K562 (cell line): ENCODE measurements at regions not wholly inside any gene's neighbourhood (a gene's known extent, or its start where the extent isn't known, plus 50 kb on each side); places are given as distances from the start of the nearest gene placed in this dataset.

Experiments
- CHD2 ChIP-seq: IDR thresholded peaks from 2 replicates; pipeline ENCODE4 v1.6.1; 2011; ENCODE audit warnings: low read depth, low read length
- HNRNPH1 ChIP-seq: fragments of 200-400 bp; formaldehyde crosslinking; optimal IDR thresholded peaks from 2 replicates; pipeline ENCODE3; 2017; ENCODE audit warnings: low read depth, mild to moderate bottlenecking, low read length, moderate library complexity
- STAT5B ChIP-seq: fragments of 250-450 bp; sonication (Bioruptor Pico); IDR thresholded peaks from 2 replicates; pipeline ENCODE4 v1.8.0; 2021; ENCODE audit warnings: mild to moderate bottlenecking, inconsistent platforms
- ZNF695 ChIP-seq: fragments of 450-650 bp; formaldehyde crosslinking; IDR thresholded peaks from 2 replicates; pipeline ENCODE4 v1.4.0; 2020; ENCODE audit warnings: mild to moderate bottlenecking, moderate library complexity
- TF ChIP-seq, protein P1 (sequence below): sonication (generic); formaldehyde crosslinking; IDR thresholded peaks from 2 replicates; pipeline ENCODE4 v1.8.1; 2023; ENCODE audit warnings: missing genetic modification reagents, mild to moderate bottlenecking, borderline replicate concordance
- TF ChIP-seq, protein P2 (sequence below), 3 experiments: fragments of 200-800 bp in 1 of 3; sonication (Bioruptor generic) in 1 of 3; sonication (generic) in 1 of 3; formaldehyde crosslinking in 1 of 3; IDR thresholded peaks; 2 replicates each; pipeline versions ENCODE4 v1.6.1 to v1.8.0; 2016 to 2022; ENCODE audit warnings: mild to moderate bottlenecking in 2 of 3, missing compliant biosample characterization in 2 of 3, missing genetic modification characterization in 2 of 3, missing genetic modification reagents in 1 of 3
- TF ChIP-seq, protein P3 (sequence below): fragments of 450-650 bp; IDR thresholded peaks from 2 replicates; pipeline ENCODE4 v1.6.1; 2016; ENCODE audit warnings: mild to moderate bottlenecking
- TF ChIP-seq, protein P4 (sequence below): IDR thresholded peaks from 2 replicates; pipeline ENCODE4 v1.6.1; 2011; ENCODE audit not compliant: insufficient read length; ENCODE audit errors: extremely low read depth

DNA sequence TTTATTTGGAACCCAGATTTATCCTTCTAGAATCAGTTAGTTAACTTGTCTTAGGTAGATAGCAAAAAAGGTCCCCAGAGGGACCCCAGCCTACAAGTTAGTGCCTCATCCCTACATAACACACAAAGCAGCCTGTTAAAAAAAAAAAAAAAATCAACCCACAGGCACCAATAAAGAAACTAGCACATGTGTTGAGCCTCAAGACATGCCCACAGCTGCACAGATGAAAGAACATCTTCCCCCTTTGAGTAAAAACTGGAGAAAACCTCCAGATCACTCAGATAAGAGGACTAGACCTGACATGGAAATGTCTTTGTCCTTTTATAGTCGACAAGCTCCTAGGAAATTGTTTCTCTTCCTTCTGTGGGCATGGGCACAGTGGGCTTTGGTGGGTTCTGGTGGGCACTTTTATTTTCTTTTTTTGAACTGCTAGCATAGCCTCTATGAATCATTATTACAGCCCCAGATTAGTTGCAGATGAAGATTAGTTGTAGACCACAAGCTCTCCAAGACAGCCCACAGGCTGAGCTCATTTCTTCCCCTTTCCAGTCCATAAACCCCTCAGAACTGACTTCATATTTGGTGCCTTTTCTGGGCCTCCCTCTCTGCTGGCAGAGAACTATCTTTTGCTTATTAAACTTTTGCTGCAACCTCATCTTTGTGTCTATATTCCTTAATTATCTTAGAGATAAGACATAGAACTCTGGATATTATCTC, 427.1 kb downstream of the KDM5D start (continued):
- TF ChIP-seq, protein P1, sequence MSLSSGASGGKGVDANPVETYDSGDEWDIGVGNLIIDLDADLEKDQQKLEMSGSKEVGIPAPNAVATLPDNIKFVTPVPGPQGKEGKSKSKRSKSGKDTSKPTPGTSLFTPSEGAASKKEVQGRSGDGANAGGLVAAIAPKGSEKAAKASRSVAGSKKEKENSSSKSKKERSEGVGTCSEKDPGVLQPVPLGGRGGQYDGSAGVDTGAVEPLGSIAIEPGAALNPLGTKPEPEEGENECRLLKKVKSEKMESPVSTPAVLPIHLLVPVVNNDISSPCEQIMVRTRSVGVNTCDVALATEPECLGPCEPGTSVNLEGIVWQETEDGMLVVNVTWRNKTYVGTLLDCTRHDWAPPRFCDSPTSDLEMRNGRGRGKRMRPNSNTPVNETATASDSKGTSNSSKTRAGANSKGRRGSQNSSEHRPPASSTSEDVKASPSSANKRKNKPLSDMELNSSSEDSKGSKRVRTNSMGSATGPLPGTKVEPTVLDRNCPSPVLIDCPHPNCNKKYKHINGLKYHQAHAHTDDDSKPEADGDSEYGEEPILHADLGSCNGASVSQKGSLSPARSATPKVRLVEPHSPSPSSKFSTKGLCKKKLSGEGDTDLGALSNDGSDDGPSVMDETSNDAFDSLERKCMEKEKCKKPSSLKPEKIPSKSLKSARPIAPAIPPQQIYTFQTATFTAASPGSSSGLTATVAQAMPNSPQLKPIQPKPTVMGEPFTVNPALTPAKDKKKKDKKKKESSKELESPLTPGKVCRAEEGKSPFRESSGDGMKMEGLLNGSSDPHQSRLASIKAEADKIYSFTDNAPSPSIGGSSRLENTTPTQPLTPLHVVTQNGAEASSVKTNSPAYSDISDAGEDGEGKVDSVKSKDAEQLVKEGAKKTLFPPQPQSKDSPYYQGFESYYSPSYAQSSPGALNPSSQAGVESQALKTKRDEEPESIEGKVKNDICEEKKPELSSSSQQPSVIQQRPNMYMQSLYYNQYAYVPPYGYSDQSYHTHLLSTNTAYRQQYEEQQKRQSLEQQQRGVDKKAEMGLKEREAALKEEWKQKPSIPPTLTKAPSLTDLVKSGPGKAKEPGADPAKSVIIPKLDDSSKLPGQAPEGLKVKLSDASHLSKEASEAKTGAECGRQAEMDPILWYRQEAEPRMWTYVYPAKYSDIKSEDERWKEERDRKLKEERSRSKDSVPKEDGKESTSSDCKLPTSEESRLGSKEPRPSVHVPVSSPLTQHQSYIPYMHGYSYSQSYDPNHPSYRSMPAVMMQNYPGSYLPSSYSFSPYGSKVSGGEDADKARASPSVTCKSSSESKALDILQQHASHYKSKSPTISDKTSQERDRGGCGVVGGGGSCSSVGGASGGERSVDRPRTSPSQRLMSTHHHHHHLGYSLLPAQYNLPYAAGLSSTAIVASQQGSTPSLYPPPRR (CRISPR knock-in tag), result no peak
- TF ChIP-seq, protein P2, sequence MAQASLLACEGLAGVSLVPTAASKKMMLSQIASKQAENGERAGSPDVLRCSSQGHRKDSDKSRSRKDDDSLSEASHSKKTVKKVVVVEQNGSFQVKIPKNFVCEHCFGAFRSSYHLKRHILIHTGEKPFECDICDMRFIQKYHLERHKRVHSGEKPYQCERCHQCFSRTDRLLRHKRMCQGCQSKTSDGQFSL (CRISPR knock-in tag; IDR thresholded peaks at IDR 0.05), result no peak
- TF ChIP-seq, protein P2 (tag; IDR thresholded peaks at IDR 0.05), result no peak
- TF ChIP-seq STAT5B (CRISPR knock-in tag) (no peak), HNRNPH1 (no peak), ZNF695 (no peak), CHD2 (no peak)
- TF ChIP-seq, protein P3, sequence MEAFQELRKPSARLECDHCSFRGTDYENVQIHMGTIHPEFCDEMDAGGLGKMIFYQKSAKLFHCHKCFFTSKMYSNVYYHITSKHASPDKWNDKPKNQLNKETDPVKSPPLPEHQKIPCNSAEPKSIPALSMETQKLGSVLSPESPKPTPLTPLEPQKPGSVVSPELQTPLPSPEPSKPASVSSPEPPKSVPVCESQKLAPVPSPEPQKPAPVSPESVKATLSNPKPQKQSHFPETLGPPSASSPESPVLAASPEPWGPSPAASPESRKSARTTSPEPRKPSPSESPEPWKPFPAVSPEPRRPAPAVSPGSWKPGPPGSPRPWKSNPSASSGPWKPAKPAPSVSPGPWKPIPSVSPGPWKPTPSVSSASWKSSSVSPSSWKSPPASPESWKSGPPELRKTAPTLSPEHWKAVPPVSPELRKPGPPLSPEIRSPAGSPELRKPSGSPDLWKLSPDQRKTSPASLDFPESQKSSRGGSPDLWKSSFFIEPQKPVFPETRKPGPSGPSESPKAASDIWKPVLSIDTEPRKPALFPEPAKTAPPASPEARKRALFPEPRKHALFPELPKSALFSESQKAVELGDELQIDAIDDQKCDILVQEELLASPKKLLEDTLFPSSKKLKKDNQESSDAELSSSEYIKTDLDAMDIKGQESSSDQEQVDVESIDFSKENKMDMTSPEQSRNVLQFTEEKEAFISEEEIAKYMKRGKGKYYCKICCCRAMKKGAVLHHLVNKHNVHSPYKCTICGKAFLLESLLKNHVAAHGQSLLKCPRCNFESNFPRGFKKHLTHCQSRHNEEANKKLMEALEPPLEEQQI, result no peak
- TF ChIP-seq, protein P4, sequence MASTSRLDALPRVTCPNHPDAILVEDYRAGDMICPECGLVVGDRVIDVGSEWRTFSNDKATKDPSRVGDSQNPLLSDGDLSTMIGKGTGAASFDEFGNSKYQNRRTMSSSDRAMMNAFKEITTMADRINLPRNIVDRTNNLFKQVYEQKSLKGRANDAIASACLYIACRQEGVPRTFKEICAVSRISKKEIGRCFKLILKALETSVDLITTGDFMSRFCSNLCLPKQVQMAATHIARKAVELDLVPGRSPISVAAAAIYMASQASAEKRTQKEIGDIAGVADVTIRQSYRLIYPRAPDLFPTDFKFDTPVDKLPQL, result no peak
